ENCODE measurements at regions not wholly inside any gene's neighbourhood (a gene's known extent, or its start where the extent isn't known, plus 50 kb on each side); places are given as distances from the start of the nearest gene placed in this dataset.
"Not testable (repeated sequence)": the region's sequence is repeated elsewhere in the genome, so short reads cannot be mapped to it uniquely, and the experiment has no call there.

DNA sequence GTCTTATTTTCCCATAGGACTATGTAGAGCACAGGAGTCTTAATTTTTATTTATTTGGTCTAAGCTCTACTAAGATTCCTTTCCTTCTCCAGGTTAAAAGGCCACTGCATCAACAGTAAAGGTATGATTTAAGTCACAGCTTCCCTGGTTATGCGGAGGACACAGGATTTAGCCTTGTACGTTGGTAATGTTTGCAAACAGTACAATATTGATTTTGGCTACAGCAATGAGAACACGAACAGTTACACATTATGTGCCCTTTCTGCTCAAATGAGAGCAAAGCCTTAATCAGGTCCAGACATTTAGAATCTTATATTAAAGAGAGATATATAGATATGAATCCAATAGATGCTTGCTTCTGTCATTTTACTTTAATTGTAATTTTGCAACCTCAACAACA is 264.0 kb downstream of the NUF2 start:
- CTCF ChIA-PET, result interaction anchor here (0.7 kb wide), 1 partner anchor 95 kb away, joined by 3 read pairs; no protein-coding TSS in a partner anchor
- TF ChIP-seq FOXM1 (IDR thresholded peaks at IDR 0.05; ENCODE audit: borderline replicate concordance) (no peak), NFRKB (IDR thresholded peaks at IDR 0.05) (no peak), LEF1 (IDR thresholded peaks at IDR 0.05; ENCODE audit: borderline replicate concordance) (no peak), SP1 (IDR thresholded peaks at IDR 0.05) (no peak), HDGF (IDR thresholded peaks at IDR 0.05; ENCODE audit: borderline replicate concordance) (no peak), CTBP1 (IDR thresholded peaks at IDR 0.05; ENCODE audit: borderline replicate concordance) (no peak), ARNT (IDR thresholded peaks at IDR 0.05) (no peak), FOXA1 (IDR thresholded peaks at IDR 0.05) (no peak), FOXK2 (IDR thresholded peaks at IDR 0.05) (no peak), L3MBTL2 (conservative IDR thresholded peaks at IDR 0.05) (no peak), ELF4 (IDR thresholded peaks at IDR 0.05) (no peak), TARDBP (IDR thresholded peaks at IDR 0.05) (no peak), SUZ12 (IDR thresholded peaks at IDR 0.05) (no peak), ZNF384 (IDR thresholded peaks at IDR 0.05) (no peak), BHLHE40 (IDR thresholded peaks at IDR 0.05; ENCODE audit: borderline replicate concordance) (no peak)
- TF ChIP-seq, protein P1, sequence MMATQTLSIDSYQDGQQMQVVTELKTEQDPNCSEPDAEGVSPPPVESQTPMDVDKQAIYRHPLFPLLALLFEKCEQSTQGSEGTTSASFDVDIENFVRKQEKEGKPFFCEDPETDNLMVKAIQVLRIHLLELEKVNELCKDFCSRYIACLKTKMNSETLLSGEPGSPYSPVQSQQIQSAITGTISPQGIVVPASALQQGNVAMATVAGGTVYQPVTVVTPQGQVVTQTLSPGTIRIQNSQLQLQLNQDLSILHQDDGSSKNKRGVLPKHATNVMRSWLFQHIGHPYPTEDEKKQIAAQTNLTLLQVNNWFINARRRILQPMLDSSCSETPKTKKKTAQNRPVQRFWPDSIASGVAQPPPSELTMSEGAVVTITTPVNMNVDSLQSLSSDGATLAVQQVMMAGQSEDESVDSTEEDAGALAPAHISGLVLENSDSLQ (IDR thresholded peaks at IDR 0.05), result no peak
- DNase-seq (ENCODE audit: extremely low spot score), result no peak
- POLR2A ChIA-PET, result no interaction called here

DNA sequence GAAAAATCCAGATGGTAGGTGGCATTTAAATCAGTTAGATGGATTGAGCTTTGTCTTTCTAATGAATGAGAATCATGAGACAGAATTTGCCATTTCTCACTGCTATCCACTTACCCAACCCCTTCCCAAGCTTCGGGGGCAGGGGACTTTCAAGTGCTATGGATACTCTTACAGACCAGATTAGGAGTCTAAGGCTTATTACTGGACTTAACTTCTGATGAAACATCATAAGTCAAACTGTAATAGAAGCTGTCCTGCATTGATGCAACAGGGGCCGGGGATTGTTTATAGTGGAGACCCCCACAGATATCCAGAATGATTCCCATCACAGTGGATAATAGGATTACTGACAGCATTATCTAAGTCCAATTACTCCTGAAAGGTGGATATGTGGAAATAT is 267.0 kb downstream of the NUF2 start:
- CTCF ChIA-PET, result no interaction called here
- DNase-seq (ENCODE audit: extremely low spot score), result no peak
- POLR2A ChIA-PET, result no interaction called here
- TF ChIP-seq FOXA1 (IDR thresholded peaks at IDR 0.05) (no peak), ARNT (IDR thresholded peaks at IDR 0.05) (no peak), L3MBTL2 (conservative IDR thresholded peaks at IDR 0.05) (no peak), LEF1 (IDR thresholded peaks at IDR 0.05; ENCODE audit: borderline replicate concordance) (no peak)
- TF ChIP-seq, protein P1 (IDR thresholded peaks at IDR 0.05), result no peak

DNA sequence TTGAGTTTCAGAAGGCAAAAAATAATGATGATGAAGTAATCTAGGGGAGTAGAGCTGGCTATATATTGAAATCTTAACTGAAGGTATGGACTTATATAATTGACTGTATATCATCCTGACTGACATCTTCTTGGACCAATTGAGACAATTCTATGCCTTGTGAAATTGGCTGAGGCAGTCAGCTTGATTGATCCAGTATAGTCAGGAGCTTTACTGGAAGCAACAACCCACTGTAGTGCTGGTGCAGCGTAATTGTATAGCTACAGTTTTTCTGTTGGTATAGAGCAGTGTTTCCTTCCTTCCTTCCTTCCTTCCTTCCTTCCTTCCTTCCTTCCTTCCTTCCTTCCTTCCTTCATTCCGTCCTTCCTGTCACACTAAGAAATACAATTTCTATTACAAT is 268.0 kb downstream of the NUF2 start:
- ChIA-PET POLR2A (no interaction called here), CTCF (no interaction called here)
- TF ChIP-seq, protein P1 (IDR thresholded peaks at IDR 0.05), result peak; percentile 41; the same call in 1 of the 2 replicates
- no peak for TF ChIP-seq ZNF384 (IDR thresholded peaks at IDR 0.05)
- TF ChIP-seq HDGF (IDR thresholded peaks at IDR 0.05; ENCODE audit: borderline replicate concordance), result no peak
- no peak for DNase-seq (ENCODE audit: extremely low spot score)

DNA sequence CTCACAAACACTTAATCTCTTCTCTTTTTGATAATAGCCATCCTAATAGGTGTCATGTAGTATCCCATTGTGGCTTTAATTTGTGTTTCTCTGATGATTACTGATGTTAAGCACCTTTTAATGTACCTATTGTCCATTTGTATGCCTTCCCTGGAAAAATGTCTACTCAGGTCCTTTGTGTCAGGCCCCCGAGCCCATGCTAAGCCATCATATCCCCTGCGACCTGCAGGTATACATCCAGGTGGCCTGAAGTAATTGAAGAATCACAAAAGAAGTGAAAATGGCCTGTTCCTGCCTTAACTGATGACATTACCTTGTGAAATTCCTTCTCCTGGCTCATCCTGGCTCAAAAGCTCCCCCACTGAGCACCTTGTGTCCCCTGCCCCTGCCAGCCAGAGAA is 269.4 kb downstream of the NUF2 start:
- CTCF ChIA-PET, result interaction anchor here (0.6 kb wide), 1 partner anchor 16 kb away, joined by 3 read pairs; no protein-coding TSS in a partner anchor
- POLR2A ChIA-PET; DNase-seq (ENCODE audit: extremely low spot score): not testable (repeated sequence)

DNA sequence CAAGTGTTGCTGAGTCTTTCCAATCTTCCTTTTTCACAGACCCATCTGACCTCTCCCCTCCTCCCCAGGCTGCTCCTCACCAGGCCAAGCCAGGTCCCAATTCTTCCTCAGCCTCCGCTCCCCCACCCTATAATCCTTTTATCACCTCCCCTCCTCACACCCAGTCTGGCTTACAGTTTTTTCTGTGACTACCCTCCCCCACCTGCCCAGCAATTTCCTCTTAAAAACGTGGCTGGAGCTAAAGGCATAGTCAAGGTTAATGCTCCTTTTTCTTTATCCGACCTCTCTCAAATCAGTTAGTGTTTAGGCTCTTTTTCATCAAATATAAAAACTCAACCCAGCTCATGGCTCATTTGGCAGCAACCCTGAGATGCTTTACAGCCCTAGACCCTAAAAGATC is 270.9 kb downstream of the NUF2 start:
- POLR2A ChIA-PET, result not testable (repeated sequence)

DNA sequence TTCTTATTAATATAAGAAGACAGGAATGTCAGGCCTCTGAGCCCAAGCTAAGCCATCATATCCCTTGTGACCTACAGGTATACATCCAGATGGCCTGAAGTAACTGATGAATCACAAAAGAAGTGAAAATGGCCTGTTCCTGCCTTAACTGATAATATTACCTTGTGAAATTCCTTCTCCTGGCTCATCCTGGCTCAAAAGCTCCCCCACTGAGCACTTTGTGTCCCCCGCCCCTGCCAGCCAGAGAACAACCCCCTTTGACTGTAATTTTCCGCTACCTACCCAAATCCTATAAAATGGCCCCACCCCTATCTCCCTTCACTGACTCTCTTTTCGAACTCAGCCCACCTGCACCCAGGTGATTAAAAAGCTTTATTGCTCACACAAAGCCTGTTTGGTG is 274.4 kb downstream of the NUF2 start:
- POLR2A ChIA-PET; DNase-seq (ENCODE audit: extremely low spot score); CTCF ChIA-PET: not testable (repeated sequence)

More for the DNA sequence above, 270.9 kb downstream of the NUF2 start:
- CTCF ChIA-PET; DNase-seq (ENCODE audit: extremely low spot score): not testable (repeated sequence)

DNA sequence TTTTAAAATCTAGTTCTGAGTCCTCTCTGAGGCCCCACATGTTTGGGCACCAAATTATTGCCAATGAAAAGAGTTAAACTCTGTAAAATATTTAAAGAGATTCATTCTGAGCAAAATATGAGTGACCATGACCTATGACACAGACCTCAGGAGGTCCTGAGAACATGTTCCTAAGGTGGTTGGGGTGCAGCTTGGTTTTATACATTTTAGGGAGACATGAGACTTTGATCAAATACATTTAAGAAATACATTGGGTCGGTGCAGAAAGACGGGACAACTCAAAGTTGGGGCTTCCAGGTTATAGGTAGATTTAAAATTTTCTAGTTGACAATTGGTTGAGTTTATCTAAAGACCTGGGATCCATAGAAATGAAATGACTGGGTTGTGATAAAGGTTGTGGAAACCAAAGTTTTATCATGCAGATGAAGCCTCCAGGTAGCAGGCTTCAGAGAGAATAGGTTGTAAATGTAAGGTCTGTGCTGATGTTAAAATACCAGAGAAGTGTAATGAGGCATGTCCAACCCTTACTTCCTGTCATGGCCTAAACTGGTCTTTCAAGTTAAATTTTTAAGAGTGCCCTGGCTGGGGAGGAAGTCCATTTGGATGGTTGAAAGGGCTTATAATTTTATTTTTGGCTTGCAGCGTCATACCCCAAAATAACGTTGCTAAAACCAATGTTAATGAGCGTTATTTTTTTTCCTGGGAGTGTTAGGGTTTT is 274.9 kb downstream of the NUF2 start:
- TF ChIP-seq, protein P1 (IDR thresholded peaks at IDR 0.05), result no peak
- TF ChIP-seq ARNT (IDR thresholded peaks at IDR 0.05), result no peak
- CTCF ChIA-PET, result no interaction called here
- POLR2A ChIA-PET, result no interaction called here
- no peak for DNase-seq (ENCODE audit: extremely low spot score)

DNA sequence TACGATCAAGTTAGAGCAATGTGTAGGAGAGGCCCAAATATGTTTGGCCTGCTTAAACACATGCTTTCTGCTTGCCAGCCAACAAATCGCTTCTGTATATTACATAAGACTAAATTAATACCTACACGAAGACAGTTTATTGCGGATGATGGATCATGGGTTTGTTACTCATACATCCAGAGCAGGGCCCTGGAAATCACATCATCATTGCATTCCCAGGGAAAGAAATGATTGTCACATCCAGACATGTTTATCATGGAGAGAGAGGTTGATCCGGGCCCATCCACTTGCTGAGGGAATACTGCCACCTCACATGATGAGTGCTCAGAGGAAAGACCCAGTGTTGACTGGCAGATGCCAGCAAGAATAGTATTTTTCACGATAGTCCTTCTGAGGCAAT is 282.6 kb downstream of the NUF2 start:
- ChIA-PET CTCF (no interaction called here), POLR2A (no interaction called here)
- no peak for DNase-seq (ENCODE audit: extremely low spot score)
- TF ChIP-seq TARDBP (IDR thresholded peaks at IDR 0.05) (no peak), ELF4 (IDR thresholded peaks at IDR 0.05) (no peak), BHLHE40 (IDR thresholded peaks at IDR 0.05; ENCODE audit: borderline replicate concordance) (no peak), NFRKB (IDR thresholded peaks at IDR 0.05) (no peak), CTBP1 (IDR thresholded peaks at IDR 0.05; ENCODE audit: borderline replicate concordance) (no peak), ZNF384 (IDR thresholded peaks at IDR 0.05) (no peak), FOXA1 (IDR thresholded peaks at IDR 0.05) (no peak), FOXM1 (IDR thresholded peaks at IDR 0.05; ENCODE audit: borderline replicate concordance) (no peak), SUZ12 (IDR thresholded peaks at IDR 0.05) (no peak), FOXK2 (IDR thresholded peaks at IDR 0.05) (no peak), L3MBTL2 (conservative IDR thresholded peaks at IDR 0.05) (no peak), ARNT (IDR thresholded peaks at IDR 0.05) (no peak), SP1 (IDR thresholded peaks at IDR 0.05) (no peak), HDGF (IDR thresholded peaks at IDR 0.05; ENCODE audit: borderline replicate concordance) (no peak), LEF1 (IDR thresholded peaks at IDR 0.05; ENCODE audit: borderline replicate concordance) (no peak)
- TF ChIP-seq, protein P1 (IDR thresholded peaks at IDR 0.05), result no peak
